GM21381 (cell line): ENCODE measurements at regions not wholly inside any gene's neighbourhood (a gene's known extent, or its start where the extent isn't known, plus 50 kb on each side); places are given as distances from the start of the nearest gene placed in this dataset.

Source experiments
- ATAC-seq: cut with Tn5 transposase; IDR thresholded peaks from one replicate; pipeline ENCODE4 v1.9.1; 2021; ENCODE audit warnings: mild to moderate bottlenecking, moderate library complexity; ENCODE audit not compliant: unreplicated experiment

GRCh38 chr2:12795851-12796250 is 79.1 kb downstream of the TRIB2 start:
- no peak for ATAC-seq

- ATAC-seq = no peak
Observed at GRCh38 chr2:12796657-12797056, 79.9 kb downstream of the TRIB2 start.

- ATAC-seq = no peak
Observed at GRCh38 chr2:12797815-12798214, 81.1 kb downstream of the TRIB2 start.

- no peak for ATAC-seq
Observed at GRCh38 chr2:12803607-12804006, 86.9 kb downstream of the TRIB2 start.

GRCh38 chr2:12804091-12804856 is 87.5 kb downstream of the TRIB2 start:
- no peak for ATAC-seq

GRCh38 chr2:12805033-12805432 is 88.3 kb downstream of the TRIB2 start:
- ATAC-seq = no peak

- no peak for ATAC-seq
Observed at GRCh38 chr2:12806549-12807242, 90.0 kb downstream of the TRIB2 start.

GRCh38 chr2:12807907-12808810 is 91.4 kb downstream of the TRIB2 start:
- ATAC-seq = no peak

GRCh38 chr2:12809526-12809925 is 92.8 kb downstream of the TRIB2 start:
- ATAC-seq = no peak

GRCh38 chr2:12811916-12812315 is 95.2 kb downstream of the TRIB2 start:
- no peak for ATAC-seq

GRCh38 chr2:12813166-12813565 is 96.4 kb downstream of the TRIB2 start:
- no peak for ATAC-seq

- no peak for ATAC-seq
Observed at GRCh38 chr2:12816379-12817306, 99.9 kb downstream of the TRIB2 start.

- ATAC-seq = no peak
Observed at GRCh38 chr2:12817870-12818269, 101.1 kb downstream of the TRIB2 start.

GRCh38 chr2:12818416-12819102 is 101.8 kb downstream of the TRIB2 start:
- no peak for ATAC-seq

GRCh38 chr2:12819103-12819475 is 102.4 kb downstream of the TRIB2 start:
- no peak for ATAC-seq

- no peak for ATAC-seq
Observed at GRCh38 chr2:12819721-12820120, 103.0 kb downstream of the TRIB2 start.

GRCh38 chr2:12821656-12822055 is 104.9 kb downstream of the TRIB2 start:
- no peak for ATAC-seq

GRCh38 chr2:12824351-12824777 is 107.6 kb downstream of the TRIB2 start:
- ATAC-seq = no peak

GRCh38 chr2:12824778-12825379 is 108.1 kb downstream of the TRIB2 start:
- ATAC-seq = no peak
